M059J (cell line): ENCODE measurements at regions not wholly inside any gene's neighbourhood (a gene's known extent, or its start where the extent isn't known, plus 50 kb on each side); places are given as distances from the start of the nearest gene placed in this dataset.

ENCODE experiments used
- DNase-seq: peaks from one replicate; pipeline ENCODE4 v3.0.0-alpha.2; 2012; ENCODE audit warnings: low read depth

DNA sequence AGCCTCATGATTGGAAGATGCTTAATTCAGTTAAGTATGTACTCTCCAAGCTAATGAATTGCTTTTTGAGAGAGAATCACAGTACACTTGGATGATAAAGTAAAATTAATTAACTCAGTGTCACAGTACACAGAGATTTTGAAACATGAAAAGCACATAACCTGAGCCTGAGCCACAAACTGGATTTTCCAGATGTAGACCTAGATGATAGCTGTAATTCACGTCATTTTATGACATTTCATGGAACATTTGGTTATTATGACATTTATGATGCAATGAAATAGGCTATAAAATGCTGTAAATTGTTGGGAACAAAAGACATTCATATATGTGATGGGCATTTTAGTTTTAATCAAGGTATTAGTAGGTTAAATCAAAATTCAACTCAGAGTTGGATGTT is 983.7 kb downstream of the STPG2 start:
- no peak for DNase-seq

DNA sequence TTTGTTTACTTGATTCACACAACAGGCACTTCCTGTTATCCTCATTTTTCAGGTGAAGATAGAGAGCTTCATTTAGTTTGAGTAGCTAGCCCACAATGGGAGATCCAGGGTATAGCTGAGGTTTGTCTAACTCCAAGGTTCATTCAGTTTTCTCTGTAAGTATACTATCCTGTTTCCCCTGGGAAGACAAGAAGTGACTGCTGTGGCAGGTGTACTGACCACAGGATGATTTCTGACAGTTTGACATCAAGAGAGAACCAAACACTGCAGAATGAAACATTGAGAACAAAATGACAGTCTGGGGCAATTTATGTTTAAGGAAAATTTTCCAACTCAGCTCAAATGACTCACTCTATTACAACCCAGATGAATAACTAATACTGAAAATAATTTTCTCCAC is 958.0 kb downstream of the STPG2 start:
- no peak for DNase-seq

DNA sequence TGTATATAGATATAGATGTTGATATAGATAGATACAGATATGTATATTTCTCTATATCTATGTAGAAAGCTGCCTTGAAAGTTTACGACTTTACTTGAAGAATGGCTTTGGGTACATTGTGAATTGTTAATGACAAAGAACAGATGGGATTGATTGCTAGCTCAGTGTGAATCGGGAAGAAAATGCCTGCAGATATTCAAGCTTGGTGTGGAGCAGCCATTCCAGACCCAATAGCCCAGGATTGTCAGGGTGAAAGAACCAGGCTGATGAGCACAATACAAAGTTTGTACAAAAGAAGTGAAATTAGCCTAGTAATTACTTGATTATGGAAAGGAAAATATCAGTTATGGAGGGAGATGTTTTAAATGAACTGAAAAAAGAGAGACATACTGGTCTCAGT is 946.2 kb downstream of the STPG2 start:
- DNase-seq = no peak

DNA sequence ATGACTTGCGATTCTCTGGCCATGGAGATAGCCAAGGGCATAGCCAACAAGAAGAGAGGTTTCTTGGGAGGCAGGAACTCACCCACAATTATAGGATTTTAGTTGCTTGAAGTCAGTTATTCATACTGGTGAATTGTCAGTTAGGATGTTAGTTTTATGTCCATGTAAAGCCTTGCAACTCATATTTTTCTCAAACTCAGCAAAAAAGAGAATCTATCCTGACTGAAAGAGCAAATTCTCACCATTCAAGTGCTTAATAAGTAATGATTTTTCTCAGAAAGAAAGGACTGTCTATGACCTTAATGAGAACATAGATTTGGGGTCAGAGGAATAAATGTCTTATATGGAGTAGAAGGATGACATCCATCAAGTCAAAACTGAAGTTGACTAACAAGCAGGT is 934.5 kb downstream of the STPG2 start:
- DNase-seq = no peak

DNA sequence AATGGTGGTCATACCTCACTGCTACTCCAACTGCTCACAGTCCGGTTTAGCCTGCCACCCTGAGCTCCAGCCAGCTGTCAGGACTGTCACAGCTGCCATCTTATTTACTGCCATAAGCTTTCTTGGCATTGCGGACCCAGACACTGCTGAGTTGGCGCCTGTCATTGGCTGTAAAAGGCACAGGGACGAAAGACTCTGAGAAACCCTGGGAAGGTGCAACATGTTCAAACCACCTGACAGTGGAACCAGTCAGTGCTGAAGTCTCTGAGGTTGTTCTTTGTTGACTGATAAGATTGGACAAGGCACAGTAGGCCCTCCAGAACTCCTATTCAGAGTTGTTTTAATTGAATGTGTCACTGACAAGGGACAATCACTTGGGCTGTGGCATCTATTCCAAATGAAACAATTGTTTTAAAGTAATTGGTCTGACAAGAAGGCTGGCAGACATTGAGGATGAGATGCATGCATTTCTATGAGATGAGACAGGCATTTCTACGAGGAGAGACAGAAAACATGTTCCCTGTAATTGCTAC is 927.8 kb downstream of the STPG2 start:
- DNase-seq = no peak

DNA sequence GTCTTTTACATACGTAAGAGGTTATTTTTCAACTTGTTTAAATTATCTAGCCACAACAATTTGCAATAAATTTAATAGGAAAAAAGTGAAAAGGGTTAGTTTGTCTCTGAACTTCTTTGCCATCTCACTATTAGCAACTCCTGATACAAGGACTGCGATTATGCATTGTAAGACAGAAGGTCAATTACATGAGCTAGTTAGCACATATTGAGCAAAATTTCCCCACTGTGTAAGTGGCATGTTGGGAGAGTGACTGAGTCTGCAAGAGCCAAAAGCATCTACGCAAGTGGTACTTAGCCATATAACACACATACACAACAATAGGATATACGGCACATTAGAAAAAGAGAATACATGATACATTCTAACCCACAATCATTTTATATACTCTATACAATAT is 927.2 kb downstream of the STPG2 start:
- no peak for DNase-seq

DNA sequence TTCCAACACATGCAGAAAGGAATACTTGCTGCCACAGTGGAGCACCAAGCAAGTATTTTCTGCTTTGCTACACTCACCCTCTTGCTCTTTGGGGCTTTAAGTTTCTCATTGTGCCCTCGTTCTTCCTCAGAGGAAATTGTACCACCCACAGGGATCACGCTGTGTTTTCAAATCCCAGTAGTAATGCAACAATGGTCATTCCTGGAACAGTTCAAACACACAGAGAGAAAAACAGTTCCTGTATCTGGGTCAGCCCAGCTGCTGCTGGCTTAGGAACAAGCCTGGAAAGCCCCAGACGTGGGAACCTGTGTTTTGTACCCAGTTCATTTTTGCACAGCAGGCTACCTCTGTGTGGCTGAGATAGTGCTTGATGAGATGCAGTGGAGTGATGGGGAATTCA is 907.8 kb downstream of the STPG2 start:
- no peak for DNase-seq

DNA sequence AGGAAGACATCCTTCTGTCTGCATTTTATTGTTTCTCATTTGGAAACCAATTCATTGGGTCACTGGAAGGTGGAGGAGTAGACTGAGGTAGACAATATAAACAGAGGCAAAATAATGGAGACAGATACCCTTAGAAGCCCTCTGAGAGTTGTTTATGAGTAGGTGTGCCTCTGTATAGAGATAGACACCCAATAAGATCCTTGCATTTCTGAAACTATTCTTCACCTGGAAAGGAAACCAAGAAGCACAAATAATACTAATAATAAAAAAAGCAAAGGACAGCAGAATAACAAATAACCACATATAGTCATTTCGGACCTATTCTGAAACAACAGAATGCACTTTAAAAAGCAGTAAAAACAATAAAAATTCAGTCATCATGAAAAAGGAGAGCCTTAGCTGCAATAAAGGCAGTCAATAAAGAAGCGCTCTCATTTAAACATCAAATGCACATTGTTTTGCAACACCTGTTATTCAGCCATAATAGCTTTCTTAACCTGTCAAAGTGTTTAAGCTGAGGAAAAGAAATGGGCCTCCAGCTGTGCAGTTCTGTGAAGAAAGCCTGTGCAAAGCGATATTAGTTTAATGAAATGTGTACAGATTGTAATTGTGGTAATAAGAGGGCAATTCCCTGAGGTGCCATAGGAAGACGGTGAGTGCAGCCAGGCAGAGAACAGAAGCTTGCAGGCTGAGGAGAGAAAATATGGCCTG is 904.2 kb downstream of the STPG2 start:
- DNase-seq = no peak

DNA sequence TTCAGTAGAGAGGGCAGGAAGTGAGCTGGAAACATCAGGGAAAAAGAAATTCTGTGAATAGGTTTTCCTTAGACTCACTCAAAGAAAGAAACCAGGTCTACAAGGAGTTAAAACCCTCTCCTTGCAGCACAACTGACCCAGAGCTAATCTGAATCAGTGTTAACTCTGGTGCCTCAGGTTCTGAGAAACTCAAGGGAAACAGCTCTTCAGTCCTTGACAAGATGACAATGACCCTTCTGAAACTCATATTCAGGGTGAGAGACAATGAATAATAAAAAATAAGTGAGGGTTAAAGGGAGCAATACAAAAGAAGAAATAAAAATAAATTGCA is 903.6 kb downstream of the STPG2 start:
- no peak for DNase-seq

DNA sequence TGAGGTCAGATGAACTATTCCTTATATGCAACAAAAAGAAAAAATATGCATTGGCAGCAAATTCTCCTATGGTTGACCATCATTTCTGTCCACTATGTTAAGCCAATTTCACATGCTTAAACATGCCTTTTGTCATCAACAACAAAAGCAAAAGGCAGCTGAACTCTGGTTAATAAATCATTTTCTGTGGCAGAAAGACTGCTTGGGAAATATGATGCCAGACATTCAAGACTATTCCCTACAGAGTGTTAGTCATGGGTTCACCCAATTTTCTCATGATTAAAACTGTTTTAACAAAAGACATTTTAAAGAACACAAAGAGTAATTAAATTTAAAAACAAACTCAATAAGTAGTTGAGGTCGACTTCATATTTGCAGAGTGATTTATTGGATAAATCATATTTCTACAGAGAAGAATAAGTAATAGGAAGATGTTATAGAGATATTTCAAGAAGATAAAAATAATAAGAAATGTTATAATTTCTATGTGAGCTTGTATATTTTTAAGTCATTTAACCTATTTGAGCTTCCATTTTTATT is 890.6 kb downstream of the STPG2 start:
- no peak for DNase-seq

DNA sequence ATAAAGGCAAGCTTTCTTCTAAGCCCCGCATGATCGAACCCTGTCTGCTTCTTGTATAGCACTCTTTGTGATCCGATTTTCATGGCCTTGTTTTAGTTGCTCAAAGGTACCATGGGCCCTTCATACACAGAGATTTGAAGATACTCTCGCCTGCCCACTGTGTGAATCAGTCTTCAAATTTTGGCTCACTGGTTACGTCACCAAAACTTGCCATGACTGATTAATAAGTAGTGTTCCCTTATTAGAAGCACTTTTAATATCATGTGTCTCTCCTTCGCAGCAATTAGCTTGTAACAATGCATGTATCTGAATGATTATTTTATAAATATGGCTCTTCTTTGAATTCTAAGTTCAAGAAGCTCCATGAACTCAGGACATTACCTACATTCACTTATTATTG is 880.5 kb downstream of the STPG2 start:
- DNase-seq = no peak

DNA sequence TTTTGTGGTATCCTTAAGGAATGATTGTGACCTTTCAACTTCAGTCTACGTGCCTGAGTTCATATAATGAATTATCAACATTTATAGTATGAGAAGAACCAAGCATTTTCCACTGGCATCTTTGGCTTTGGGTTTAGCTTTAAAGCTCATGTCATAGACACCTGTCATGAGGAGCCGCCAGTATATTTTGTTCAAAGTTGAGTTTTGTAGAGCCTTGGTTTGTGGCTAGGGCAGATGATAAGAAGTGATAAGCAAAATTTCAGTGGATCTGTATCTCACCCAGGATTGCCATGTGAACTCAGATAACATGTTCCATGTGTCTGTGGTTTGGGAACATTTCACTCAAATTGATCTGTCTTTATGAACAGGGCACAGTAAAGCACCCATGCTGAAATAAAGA is 873.2 kb downstream of the STPG2 start:
- no peak for DNase-seq

DNA sequence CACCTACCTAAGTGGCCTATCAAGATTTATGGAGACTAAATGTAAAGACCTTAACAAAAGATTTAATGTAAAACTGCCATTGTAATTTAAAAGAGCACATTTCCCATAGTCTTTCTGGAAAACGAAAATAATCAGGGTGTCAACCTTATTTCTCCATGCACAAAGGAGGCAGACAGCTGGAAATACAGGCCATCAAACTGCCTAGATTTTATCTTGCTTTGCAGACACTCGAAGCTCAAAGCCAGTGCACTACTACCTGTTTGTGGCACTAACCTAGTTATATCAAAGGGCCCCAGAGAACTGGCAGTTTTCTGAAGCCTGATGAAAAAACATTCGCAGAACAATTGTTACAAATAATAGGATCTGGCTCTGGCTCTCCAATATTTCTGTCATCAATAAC is 863.9 kb downstream of the STPG2 start:
- DNase-seq = no peak

DNA sequence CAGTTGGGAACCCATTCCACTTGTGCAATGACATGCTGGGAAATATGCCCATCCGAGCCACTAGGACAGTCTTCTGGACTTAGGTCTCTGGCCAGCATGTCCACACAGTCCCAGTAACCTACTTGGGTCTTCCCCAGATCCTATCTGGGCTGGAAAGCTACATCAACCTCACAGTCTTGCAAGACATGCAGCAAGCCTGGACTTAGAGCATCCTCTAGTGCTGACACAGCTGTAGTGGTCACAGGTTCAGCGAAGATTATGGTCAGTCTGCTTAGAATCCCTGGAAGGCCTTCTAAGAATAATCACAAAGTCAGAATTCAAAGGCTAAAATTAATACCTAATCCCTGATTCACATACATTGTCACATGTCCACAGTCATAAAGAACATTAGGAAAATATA is 842.7 kb downstream of the STPG2 start:
- DNase-seq = no peak

DNA sequence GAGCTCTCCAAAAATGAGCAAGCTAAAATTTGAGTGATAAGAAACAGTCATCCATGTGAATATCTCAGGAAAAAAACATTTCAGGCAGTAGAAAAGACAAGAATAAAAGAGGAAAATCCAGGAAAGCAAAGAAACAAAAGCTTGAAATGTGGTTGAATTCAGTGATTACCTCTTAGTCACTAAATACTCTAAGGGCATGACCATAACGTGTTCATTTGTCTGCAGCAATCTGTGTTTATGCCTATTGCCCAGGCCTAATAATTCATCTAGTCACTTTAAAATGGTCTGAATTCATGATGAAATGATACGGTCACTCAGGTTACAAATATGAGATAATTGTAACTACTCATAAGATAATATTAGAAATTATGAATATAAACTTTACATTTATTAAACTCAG is 837.9 kb downstream of the STPG2 start:
- no peak for DNase-seq

DNA sequence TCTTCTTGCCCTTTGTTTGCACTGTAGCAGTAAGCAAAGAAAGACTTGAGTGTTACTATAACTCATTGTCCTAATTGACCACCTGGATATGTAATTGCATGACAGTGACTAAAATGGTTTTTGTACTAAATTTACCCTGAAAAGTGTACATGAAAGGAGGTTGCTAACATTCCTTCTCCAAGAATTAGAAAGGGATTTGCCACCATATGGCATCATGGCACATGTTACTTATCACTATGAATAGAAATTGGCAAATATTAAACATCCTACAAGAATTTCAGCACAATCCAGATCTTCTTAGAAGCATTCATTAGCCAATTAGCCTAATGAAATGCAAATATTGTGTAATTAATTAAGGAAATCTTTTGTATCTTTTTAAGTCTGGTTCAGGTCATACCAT is 834.2 kb downstream of the STPG2 start:
- DNase-seq = no peak

DNA sequence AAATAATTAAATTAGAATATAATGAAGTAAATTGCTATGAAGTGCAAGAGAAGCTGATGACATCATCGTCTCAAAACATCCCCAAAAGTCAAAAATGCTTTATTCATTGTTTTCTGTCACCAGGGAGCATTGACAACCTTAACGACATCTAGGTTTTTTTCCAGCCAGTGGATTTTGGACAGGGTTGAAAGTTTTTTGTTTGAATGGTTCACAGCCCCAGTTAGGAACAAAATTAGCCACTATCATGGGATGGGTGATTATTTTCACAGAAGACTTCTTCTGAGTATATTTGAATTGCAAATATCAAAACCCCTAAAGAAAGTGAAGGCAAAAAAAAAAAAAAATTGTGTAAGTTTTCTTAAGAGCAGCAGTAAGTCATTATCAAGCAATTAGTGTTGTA is 826.1 kb downstream of the STPG2 start:
- DNase-seq = no peak

DNA sequence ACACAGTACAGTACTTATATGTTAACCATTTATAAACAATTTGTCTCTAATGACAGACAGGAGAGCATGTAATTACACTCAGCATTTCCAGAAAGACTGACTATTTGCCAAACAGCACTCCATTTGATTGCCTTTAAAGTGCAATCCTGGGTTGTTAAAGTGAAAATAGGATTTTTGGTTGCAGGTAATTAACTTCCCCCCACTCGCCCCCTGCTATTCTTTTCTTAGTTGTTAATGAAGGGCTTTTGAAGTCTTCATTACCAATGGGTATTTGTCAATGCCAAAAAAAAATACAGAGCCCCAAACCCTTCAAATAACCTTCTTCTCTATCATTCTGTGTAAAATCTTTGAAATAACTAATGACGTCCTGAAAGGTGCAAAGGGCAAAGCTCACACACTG is 825.6 kb downstream of the STPG2 start:
- DNase-seq = no peak

DNA sequence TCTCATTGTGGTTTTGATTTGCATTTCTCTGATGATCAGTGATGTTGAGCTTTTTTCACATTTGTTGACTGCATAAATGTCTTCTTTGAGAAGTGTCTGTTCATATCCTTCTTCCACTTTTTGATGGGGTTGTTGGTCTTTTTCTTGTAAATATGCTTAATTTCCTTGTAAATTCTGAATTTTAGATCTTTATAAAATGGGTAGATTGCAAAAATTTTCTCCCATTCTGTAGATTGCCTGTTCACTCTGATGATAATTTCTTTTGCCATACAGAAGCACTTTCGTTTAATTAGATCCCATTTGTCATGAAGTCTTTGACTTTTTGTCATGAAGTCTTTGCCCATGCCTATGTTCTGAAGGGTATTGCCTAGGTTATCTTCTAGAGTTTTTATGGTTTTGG is 817.5 kb downstream of the STPG2 start:
- DNase-seq = peak; percentile 1

DNA sequence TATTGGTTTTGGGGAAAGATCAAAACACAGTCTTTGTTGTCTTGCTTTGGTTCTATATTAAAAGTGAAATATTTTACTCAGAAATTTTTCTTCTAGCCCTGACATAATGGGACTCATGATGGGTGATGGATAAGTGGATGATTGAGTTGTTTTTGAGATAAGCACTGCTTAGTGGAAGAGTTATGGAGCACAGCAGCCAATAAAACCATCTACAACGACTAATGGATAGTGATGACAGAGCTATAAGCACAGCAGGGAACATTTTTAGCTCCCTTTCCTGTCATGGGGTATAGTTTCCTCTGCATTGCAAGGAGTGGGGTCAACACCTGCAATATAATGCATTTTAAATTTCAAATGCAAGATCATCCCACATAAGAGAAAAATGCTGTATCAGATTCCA is 812.4 kb downstream of the STPG2 start:
- DNase-seq = no peak

DNA sequence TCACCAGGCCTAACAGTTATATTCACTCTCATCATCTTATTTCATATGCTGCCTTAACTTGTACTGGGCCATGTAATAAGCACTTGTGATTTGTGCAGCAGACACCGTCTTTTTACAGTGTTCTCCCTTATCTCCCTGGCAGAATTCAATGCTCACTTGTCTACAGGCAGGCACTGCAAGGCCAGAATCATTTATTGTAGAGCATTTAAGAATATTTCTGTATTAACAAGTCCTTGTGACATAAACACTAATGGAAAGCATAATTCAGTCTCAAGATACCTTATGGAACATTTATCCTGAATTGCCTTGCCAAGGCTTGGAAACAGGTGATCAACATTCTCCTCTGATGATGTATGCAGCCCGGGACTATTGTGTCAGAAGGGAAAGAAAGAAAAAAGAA is 808.9 kb downstream of the STPG2 start:
- DNase-seq = no peak

DNA sequence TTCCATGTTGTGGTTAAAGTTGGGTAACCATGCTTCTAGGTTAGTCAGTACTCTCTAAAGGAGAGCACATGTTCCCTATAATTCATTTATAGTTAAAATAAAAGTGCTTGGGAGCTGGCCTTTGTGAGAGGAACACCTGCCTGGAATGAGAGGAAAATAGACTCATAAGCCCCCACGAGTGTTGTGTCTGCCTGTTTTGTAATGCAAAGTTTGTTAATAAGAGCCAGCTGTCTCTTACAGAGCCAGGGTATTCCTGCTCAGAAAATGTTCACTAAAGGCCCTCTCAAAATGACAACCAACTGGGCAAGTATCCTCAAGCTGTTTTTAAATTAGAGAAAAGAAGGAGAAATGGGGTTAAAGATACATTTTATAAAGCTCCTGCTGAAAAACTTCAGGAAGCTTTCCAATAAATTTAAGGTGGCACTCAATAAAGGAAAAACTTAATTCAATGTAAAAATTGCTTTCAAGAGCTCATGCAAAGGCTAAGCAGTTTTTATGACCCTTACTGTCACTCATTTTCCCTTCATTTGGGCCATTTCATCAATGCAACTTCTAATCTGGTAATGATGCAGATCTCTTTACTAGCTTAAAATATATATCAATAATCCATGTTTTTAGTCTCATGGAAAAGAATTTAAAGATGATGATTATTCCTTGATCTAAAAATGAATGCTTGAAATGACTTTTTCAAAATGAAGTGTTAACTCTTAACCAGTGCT is 793.6 kb downstream of the STPG2 start:
- no peak for DNase-seq

DNA sequence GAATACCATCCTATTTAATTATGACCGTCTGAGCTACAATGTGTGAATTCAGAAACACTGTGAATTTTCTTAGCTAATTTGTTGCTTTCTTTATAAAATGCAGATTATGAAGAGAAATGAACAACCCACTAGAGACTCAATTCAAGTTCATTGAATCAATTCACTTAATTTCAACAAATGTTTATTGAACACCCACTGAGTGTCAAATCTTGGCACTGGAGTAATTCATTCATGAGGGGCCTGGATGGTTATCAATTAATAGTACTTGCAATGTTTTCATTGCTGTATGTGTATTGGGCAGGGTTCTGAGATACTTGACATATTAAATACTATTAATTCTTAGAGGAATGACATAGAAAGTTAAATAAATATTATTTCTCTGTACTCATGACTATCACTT is 789.4 kb downstream of the STPG2 start:
- DNase-seq = no peak

DNA sequence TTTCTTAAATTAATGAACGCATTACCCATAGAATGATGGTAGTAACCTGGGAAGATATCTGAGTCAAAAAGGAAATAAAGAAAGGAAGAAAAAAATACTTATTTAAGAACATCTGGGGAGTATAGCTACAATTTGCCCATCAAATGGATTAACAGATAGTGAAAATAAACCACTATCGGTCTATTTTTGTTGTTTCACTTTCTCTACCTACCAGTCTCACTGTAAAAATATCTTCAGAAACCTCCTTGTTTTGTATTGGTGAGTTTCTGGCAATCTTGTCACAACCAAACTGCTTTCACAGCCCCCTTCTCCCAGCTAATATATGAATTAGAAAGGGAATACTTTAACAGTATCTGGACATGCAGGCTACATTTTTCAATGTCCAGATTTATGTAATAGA is 783.5 kb downstream of the STPG2 start:
- DNase-seq = no peak
